MM.1S (cell line): ENCODE measurements at regions not wholly inside any gene's neighbourhood (a gene's known extent, or its start where the extent isn't known, plus 50 kb on each side); places are given as distances from the start of the nearest gene placed in this dataset.
"Not testable (repeated sequence)": the region's sequence is repeated elsewhere in the genome, so short reads cannot be mapped to it uniquely, and the experiment has no call there.

Experiments used
- DNase-seq: peaks from one replicate; pipeline ENCODE4 v3.0.0-alpha.2; 2015
- H2AFZ ChIP-seq: fragments of 300-600 bp; sonication (generic); 2 replicates; pipeline ENCODE4 v1.6.0; 2016; ENCODE audit warnings: antibody characterized with exemption, low read length
- H3F3A ChIP-seq: fragments of 300-600 bp; sonication (generic); 2 replicates; pipeline ENCODE4 v1.6.1; 2016; ENCODE audit warnings: mild to moderate bottlenecking, antibody characterized with exemption, low read length, moderate library complexity, mixed read lengths; ENCODE audit not compliant: insufficient read depth
- H3K27ac ChIP-seq: fragments of 300-600 bp; sonication (generic); 2 replicates; pipeline ENCODE4 v1.5.1; 2016; ENCODE audit warnings: mild to moderate bottlenecking, low read length
- H3K27me3 ChIP-seq: fragments of 300-600 bp; sonication (generic); replicated peaks from 2 replicates; pipeline ENCODE4 v1.6.0; 2016; ENCODE audit warnings: low read length; ENCODE audit not compliant: insufficient read depth
- H3K36me3 ChIP-seq: fragments of 300-600 bp; sonication (generic); replicated peaks from 2 replicates; pipeline ENCODE4 v1.6.1; 2016; ENCODE audit warnings: mild to moderate bottlenecking, low read length, mixed read lengths; ENCODE audit not compliant: insufficient read depth
- H3K4me1 ChIP-seq: fragments of 300-600 bp; sonication (generic); 2 replicates; pipeline ENCODE4 v1.6.1; 2016; ENCODE audit warnings: low read length, mixed read lengths
- H3K4me2 ChIP-seq: fragments of 300-600 bp; sonication (generic); 2 replicates; pipeline ENCODE4 v1.6.0; 2016; ENCODE audit warnings: low read depth, low read length
- H3K4me3 ChIP-seq: fragments of 300-600 bp; sonication (generic); 2 replicates; pipeline ENCODE4 v1.5.1; 2016; ENCODE audit warnings: low read length, mixed read lengths
- H3K79me2 ChIP-seq: fragments of 300-600 bp; sonication (generic); 2 replicates; pipeline ENCODE4 v1.6.1; 2016; ENCODE audit warnings: mixed run types, low read length, mixed read lengths
- H3K9ac ChIP-seq: fragments of 300-600 bp; sonication (generic); 2 replicates; pipeline ENCODE4 v1.6.1; 2016; ENCODE audit warnings: low read length, mixed read lengths
- H3K9me2 ChIP-seq: fragments of 300-600 bp; sonication (generic); replicated peaks from 2 replicates; pipeline ENCODE4 v1.6.1; 2016; ENCODE audit warnings: mild to moderate bottlenecking, low read length, mixed read lengths; ENCODE audit not compliant: insufficient read depth
- H3K9me3 ChIP-seq: fragments of 300-600 bp; sonication (generic); replicated peaks from 2 replicates; pipeline ENCODE4 v1.6.1; 2016; ENCODE audit warnings: mild to moderate bottlenecking, low read length, mixed read lengths; ENCODE audit not compliant: insufficient read depth
- H4K20me1 ChIP-seq: fragments of 300-600 bp; sonication (generic); 2 replicates; pipeline ENCODE4 v1.6.1; 2016; ENCODE audit warnings: mild to moderate bottlenecking, low read length, moderate library complexity, mixed read lengths; ENCODE audit not compliant: insufficient read depth
- EZH2 ChIP-seq: fragments of 300-600 bp; sonication (generic); optimal IDR thresholded peaks from 2 replicates; pipeline ENCODE3; 2017; ENCODE audit warnings: low read depth, mild to moderate bottlenecking, antibody characterized with exemption, low read length, mixed read lengths
- EZH2phosphoT487 ChIP-seq: fragments of 300-600 bp; sonication (generic); IDR thresholded peaks from 2 replicates; pipeline ENCODE4 v1.6.1; 2018; ENCODE audit warnings: antibody characterized with exemption, low read length
- TF ChIP-seq, protein P1 (sequence below): fragments of 300-600 bp; sonication (generic); IDR thresholded peaks from 2 replicates; pipeline ENCODE4 v1.5.1; 2016; ENCODE audit warnings: antibody characterized with exemption, low read length, mixed read lengths

DNA sequence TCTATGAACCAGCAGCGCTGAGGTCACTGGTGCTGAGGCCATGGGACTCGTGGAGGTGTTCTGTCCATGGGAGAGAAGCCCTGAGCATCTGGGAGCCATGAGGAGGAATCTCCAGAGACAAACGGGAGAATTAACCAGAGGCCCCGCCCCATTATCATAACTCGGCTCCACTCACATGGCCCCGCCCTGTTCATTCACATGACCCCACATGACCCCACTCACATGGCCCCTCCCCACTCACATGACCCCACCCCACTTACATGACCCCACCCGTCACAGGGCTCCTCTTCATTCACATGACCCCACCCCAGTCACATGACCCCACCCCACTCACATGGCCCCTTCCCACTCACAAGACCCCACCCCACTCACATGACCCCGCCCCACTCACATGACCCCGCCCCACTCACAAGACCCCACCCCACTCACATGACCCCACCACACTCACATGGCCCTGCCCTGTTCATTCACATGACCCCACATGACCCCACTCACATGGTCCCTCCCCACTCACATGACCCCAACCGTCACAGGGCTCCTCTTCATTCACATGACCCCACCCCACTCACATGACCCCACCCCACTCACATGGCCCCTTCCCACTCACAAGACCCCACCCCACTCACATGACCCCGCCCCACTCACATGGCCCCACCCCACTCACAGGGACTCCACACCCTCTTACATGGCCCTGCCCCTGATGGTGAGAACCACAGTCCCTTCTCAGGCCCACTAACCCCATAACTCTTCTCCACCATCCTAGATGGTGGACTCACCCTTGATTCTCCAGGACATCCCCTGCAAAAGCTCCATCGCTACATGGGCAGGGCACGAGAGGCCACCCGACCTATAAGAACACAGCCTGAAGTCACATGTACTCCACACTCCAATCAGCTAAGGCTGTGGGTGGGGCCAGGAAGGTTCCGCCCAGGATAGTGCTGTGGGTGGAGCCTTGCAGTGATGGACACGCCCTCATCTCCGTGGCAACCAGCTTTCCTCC is 151.1 kb upstream of the SFSWAP start:
- DNase-seq, result no peak
- H3K4me2 ChIP-seq, result no peak overlapping the region
- no peaks in the 10 kb centered on the region for H4K20me1 ChIP-seq
- no peak overlapping the region for H2AFZ ChIP-seq
- H3F3A ChIP-seq, result no peaks in the 10 kb centered on the region
- H3K36me3 ChIP-seq, result no peaks in the 10 kb centered on the region
- H3K27me3 ChIP-seq, result peaks cover 5% of the 10 kb centered on the region; the same call in 1 of the 2 replicates
- no peaks in the 10 kb centered on the region for H3K9me2 ChIP-seq
- no peak overlapping the region for H3K4me3 ChIP-seq
- H3K9me3 ChIP-seq, result no peaks in the 10 kb centered on the region
- H3K27ac ChIP-seq, result no peak overlapping the region
- no peaks in the 10 kb centered on the region for H3K4me1 ChIP-seq
- no peak for TF ChIP-seq EZH2phosphoT487
- TF ChIP-seq, protein P1, sequence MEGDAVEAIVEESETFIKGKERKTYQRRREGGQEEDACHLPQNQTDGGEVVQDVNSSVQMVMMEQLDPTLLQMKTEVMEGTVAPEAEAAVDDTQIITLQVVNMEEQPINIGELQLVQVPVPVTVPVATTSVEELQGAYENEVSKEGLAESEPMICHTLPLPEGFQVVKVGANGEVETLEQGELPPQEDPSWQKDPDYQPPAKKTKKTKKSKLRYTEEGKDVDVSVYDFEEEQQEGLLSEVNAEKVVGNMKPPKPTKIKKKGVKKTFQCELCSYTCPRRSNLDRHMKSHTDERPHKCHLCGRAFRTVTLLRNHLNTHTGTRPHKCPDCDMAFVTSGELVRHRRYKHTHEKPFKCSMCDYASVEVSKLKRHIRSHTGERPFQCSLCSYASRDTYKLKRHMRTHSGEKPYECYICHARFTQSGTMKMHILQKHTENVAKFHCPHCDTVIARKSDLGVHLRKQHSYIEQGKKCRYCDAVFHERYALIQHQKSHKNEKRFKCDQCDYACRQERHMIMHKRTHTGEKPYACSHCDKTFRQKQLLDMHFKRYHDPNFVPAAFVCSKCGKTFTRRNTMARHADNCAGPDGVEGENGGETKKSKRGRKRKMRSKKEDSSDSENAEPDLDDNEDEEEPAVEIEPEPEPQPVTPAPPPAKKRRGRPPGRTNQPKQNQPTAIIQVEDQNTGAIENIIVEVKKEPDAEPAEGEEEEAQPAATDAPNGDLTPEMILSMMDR, result no peak
- H3K9ac ChIP-seq, result no peak overlapping the region
- no peaks in the 10 kb centered on the region for H3K79me2 ChIP-seq

DNA sequence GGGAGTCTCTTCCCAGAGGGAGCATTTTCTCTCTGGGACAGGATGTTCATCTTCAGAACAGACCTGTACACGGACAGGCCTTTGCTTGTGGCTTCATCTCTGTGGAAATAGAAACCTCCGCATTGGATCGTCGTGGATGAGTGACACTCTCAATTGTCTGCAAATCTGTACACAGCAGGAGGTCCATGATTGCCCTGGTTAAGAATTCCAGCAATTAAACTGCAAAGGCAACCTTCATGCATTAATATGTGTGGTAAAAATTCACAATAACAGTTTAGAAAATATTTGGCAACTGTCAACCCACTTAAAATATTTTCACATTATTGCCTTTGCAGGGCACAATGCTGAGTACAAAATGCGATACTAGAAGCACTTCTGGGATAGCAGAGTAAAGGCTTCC is 149.8 kb upstream of the SFSWAP start:
- no peak overlapping the region for H3K4me3 ChIP-seq
- no peak for TF ChIP-seq EZH2phosphoT487
- no peak for TF ChIP-seq EZH2
- TF ChIP-seq, protein P1, result no peak
- no peak overlapping the region for H3K9ac ChIP-seq
- no peaks in the 10 kb centered on the region for H4K20me1 ChIP-seq
- no peak overlapping the region for H3K4me2 ChIP-seq
- no peaks in the 10 kb centered on the region for H3K4me1 ChIP-seq
- no peaks in the 10 kb centered on the region for H3F3A ChIP-seq
- H3K9me2 ChIP-seq, result no peaks in the 10 kb centered on the region
- H3K36me3 ChIP-seq, result no peaks in the 10 kb centered on the region
- H3K79me2 ChIP-seq, result no peaks in the 10 kb centered on the region
- peaks cover 13% of the 10 kb centered on the region; the same call in 1 of the 2 replicates for H3K27me3 ChIP-seq
- H2AFZ ChIP-seq, result no peak overlapping the region
- no peak for DNase-seq
- H3K9me3 ChIP-seq, result no peaks in the 10 kb centered on the region
- H3K27ac ChIP-seq, result no peak overlapping the region

DNA sequence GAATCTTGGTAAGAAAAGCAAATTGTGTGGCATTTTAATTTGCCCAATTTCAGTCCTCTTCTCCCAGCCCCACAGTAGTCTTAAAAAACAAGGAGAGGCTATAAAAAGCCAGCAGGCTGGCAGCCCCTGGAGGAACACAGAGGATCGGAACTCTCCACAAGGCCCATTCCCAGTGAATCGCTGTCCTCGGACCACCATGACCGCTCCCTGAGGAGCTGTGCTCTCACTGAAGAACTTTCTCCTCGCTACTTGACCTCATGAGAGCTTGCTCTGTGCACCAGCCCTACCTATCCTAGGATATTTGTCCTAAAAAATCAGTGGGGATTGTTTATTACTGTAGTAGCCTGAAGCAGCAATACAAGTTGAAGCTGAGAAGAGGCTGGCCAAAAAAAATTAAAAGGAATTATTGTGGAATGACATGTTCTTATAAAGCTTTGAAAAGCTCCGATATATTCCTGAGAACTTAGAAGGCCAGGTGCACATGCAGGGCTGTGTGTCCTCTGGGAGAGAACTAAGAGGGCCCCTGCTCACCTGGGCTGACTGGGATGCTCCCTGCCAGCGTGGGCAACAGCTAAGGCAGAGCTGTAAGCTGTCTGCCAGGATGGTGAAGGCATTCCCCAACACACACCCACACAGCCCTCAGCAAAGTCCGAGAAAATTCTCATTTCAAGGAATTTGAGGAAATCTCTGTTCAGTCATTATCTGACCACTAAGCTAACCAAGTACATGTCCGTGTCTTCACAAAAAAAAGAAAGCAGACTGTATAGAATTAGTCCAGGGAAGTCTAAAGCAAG is 148.8 kb upstream of the SFSWAP start:
- Histone ChIP-seq H3K9me3 (no peaks in the 10 kb centered on the region), H3K27me3 (peaks cover 13% of the 10 kb centered on the region; the same call in 1 of the 2 replicates), H2AFZ (no peak overlapping the region), H3K36me3 (no peaks in the 10 kb centered on the region), H3F3A (no peaks in the 10 kb centered on the region), H3K9ac (no peak overlapping the region), H3K4me1 (no peaks in the 10 kb centered on the region), H4K20me1 (no peaks in the 10 kb centered on the region), H3K9me2 (no peaks in the 10 kb centered on the region), H3K4me3 (no peak overlapping the region), H3K4me2 (no peak overlapping the region), H3K27ac (no peak overlapping the region), H3K79me2 (no peaks in the 10 kb centered on the region)
- no peak for DNase-seq
- TF ChIP-seq, protein P1, result no peak
- TF ChIP-seq EZH2 (no peak), EZH2phosphoT487 (no peak)

DNA sequence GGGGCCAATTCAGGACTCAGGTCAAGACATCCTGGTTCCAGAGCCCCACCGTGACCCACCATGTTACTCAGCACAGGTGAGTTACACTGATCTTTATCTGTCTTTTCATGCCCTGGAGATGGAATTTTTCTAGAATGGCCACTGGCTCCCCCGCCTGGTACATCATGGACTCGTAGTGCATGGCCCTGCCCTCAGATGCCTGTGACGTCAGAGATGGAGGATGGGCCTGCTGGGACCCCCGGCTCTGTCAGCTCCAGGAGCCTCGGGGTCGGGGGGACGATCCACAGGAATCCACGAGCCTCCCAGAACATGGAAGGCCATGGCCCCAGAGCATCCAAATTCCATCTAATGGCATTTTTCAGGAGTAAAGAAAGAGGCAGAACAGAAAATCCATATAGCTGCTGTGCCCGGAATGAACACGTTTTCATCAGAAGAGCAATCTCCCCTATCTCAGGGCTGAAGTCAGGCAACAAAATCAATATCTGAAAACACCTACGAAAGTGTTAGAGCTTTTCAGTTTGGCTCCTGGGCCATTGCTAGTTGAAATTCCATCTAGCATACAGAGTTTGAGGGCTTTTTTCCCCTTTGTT is 146.7 kb upstream of the SFSWAP start:
- not testable (repeated sequence) for DNase-seq, H3K27ac ChIP-seq, H4K20me1 ChIP-seq, H3K79me2 ChIP-seq, H3K4me2 ChIP-seq, H3K4me3 ChIP-seq, H3K9me2 ChIP-seq, H3F3A ChIP-seq, H3K36me3 ChIP-seq, H3K4me1 ChIP-seq, H3K9me3 ChIP-seq, H2AFZ ChIP-seq, H3K9ac ChIP-seq
- peaks cover 13% of the 10 kb centered on the region; the same call in 1 of the 2 replicates for H3K27me3 ChIP-seq
